ENCODE measurements at regions not wholly inside any gene's neighbourhood (a gene's known extent, or its start where the extent isn't known, plus 50 kb on each side); places are given as distances from the start of the nearest gene placed in this dataset.
A peak's percentile ranks its signal among the peaks of the same experiment; 100 is the strongest.

DNA sequence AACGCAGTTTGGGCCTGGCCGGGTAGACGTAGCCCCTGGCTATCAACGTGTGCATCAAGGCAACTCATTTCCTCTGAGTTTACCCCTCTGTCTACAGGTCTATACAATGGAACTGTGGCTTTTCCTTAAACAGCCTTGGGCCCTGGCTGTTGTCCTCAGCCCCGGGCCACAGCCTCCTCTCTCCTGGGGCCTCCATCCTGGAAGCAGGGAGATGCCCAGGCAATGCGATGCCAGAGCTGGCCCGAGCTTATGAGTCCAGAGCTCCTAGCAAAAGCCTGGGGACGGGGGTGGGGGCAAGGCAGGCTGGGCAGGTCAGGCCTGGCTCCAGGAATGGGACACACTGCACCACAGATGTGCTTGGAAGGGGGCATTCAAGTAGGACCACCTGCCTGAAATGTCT lies 89.6 kb upstream of the SMNDC1 start:
- intact Hi-C loops (cut with DNase I), result no loop called here
- DNase-seq (ENCODE audit: low spot score) (no peak), ATAC-seq (no peak)

- no peak for DNase-seq (ENCODE audit: low spot score)
- no peak for ATAC-seq
- intact Hi-C loops (cut with DNase I), result no loop called here
Observed at GRCh38 chr10:110394898-110395297, 90.2 kb upstream of the SMNDC1 start.

GRCh38 chr10:110395350-110396283 lies 90.9 kb upstream of the SMNDC1 start:
- ATAC-seq, result peak; percentile 69
- intact Hi-C loops (cut with DNase I), result no loop called here
- DNase-seq (ENCODE audit: low spot score), result no peak

- ATAC-seq (no peak), DNase-seq (ENCODE audit: low spot score) (no peak)
- intact Hi-C loops (cut with DNase I), result no loop called here
Observed at GRCh38 chr10:110396284-110396651, 91.5 kb upstream of the SMNDC1 start.

- intact Hi-C loops (cut with DNase I), result no loop called here
- no peak for DNase-seq (ENCODE audit: low spot score)
- no peak for ATAC-seq
Observed at GRCh38 chr10:110397856-110398255, 93.1 kb upstream of the SMNDC1 start.

GRCh38 chr10:110398419-110399105 lies 93.8 kb upstream of the SMNDC1 start:
- intact Hi-C loops (cut with DNase I), result no loop called here
- DNase-seq (ENCODE audit: low spot score), result no peak

GRCh38 chr10:110399106-110399964 lies 94.6 kb upstream of the SMNDC1 start:
- DNase-seq (ENCODE audit: low spot score), result no peak
- ATAC-seq, result no peak
- intact Hi-C loops (cut with DNase I), result no loop called here

More at GRCh38 chr10:110398419-110399105, 93.8 kb upstream of the SMNDC1 start:
- ATAC-seq, result peak; percentile 63

- DNase-seq (ENCODE audit: low spot score), result no peak
- no peak for ATAC-seq
- intact Hi-C loops (cut with DNase I), result no loop called here
Observed at GRCh38 chr10:110399965-110400933, 95.5 kb upstream of the SMNDC1 start.

DNA sequence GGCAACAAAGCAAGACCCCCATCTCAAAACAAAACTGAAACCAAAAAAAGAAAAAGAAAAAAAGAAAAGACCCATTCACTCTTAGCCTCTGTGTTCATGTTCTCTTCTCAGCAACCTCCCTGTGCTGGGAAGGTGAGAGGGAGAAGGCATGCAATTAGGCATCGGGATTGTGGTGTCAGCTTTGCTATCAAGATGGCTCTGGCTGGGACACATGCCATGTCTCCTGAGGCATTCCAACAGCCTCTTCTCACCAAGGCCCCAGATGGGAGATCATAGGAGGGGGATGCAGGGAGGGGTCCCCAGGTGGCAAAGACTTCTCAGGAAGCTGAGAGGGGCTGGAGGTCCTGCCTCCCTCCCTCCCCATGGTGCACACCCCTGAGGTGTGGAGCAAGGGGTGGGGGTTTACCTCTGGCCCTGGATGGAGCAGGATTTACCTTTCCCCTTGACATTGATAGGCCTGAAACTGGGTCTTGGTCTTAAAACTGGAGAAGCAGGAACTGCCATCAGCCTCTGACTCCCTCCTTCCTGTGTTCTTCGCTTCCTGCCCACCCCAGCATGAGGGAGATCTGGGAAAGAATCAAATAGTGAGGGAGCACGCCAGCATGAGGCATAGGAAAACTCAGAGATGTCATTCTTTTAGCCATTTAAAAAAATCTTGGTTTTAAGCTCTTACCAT lies 96.2 kb upstream of the DUSP5 start:
- intact Hi-C loops (cut with DNase I), result no loop called here
- DNase-seq (ENCODE audit: low spot score) (no peak), ATAC-seq (no peak)

- ATAC-seq, result no peak
- DNase-seq (ENCODE audit: low spot score), result no peak
- intact Hi-C loops (cut with DNase I), result no loop called here
Observed at GRCh38 chr10:110402077-110402416, 95.7 kb upstream of the DUSP5 start.

GRCh38 chr10:110403593-110403992 lies 94.1 kb upstream of the DUSP5 start:
- no peak for ATAC-seq
- intact Hi-C loops (cut with DNase I), result no loop called here

GRCh38 chr10:110404413-110404812 lies 93.3 kb upstream of the DUSP5 start:
- intact Hi-C loops (cut with DNase I), result no loop called here
- DNase-seq (ENCODE audit: low spot score), result no peak
- no peak for ATAC-seq

More at GRCh38 chr10:110403593-110403992, 94.1 kb upstream of the DUSP5 start:
- DNase-seq (ENCODE audit: low spot score), result no peak

DNA sequence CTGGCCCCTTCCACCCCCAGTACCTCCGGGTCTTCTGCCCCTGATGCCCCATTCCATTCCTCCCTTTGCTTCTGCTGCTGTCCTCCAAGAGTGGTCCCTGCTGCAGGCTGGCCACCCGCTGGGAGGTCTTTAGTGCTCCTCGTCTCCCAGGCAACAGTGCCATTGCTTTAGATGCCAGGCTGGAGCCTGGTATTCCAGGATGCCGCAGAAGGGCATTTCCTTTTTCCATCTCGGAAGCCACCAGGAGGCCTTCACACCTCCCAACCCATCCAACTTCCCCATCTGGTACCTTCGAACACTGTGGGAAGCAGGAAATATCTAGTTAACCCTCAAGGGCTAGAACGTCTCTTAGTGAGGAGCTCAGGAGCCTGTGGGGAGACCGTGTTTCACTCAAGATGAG lies 92.9 kb upstream of the DUSP5 start:
- intact Hi-C loops (cut with DNase I), result no loop called here

GRCh38 chr10:110405380-110405779 lies 92.3 kb upstream of the DUSP5 start:
- no peak for ATAC-seq
- DNase-seq (ENCODE audit: low spot score), result no peak
- intact Hi-C loops (cut with DNase I), result no loop called here

More for the DNA sequence above, 92.9 kb upstream of the DUSP5 start:
- DNase-seq (ENCODE audit: low spot score) (no peak), ATAC-seq (no peak)

- DNase-seq (ENCODE audit: low spot score), result no peak
- no peak for ATAC-seq
- intact Hi-C loops (cut with DNase I), result no loop called here
Observed at GRCh38 chr10:110407301-110408170, 90.2 kb upstream of the DUSP5 start.

- DNase-seq (ENCODE audit: low spot score) (no peak), ATAC-seq (peak; percentile 16)
- intact Hi-C loops (cut with DNase I), result no loop called here
Observed at GRCh38 chr10:110408203-110408871, 89.4 kb upstream of the DUSP5 start.

Data from sciatic nerve (tissue), 2 donors.